HEK293 (cell line): ENCODE measurements at regions not wholly inside any gene's neighbourhood (a gene's known extent, or its start where the extent isn't known, plus 50 kb on each side); places are given as distances from the start of the nearest gene placed in this dataset.

Experiments used
- CTCF ChIA-PET: fragments of 350-600 bp; formaldehyde crosslinking; extraction: SDS; loops from one replicate; lab custom pipeline; 2021; ENCODE audit warnings: antibody characterized with exemption; lab: Yijun Ruan, JAX
- POLR2A ChIA-PET: fragments of 300-600 bp; formaldehyde crosslinking; extraction: SDS; loops from one replicate; lab custom pipeline; 2020; ENCODE audit warnings: antibody characterized with exemption, inconsistent platforms; lab: Yijun Ruan, JAX
- H3K27ac ChIP-seq: fragments of 200-500 bp; sonication (Bioruptor generic); 2 replicates; pipeline ENCODE4 v1.5.1; 2014; ENCODE audit warnings: low read depth, low read length, control low read depth, inconsistent platforms; ENCODE audit errors: extremely low read depth
- H3K36me3 ChIP-seq, 2 experiments: fragments of 200-500 bp in 1 of 2; sonication (Bioruptor generic) in 1 of 2; 1 replicate in 1 of 2; 2 replicates in 1 of 2; pipeline ENCODE4 v1.5.1; 2014 to 2017; ENCODE audit warnings: inconsistent platforms in 2 of 2, low read length in 2 of 2; ENCODE audit not compliant: control insufficient read depth in 2 of 2, insufficient read depth in 1 of 2
- H3K4me1 ChIP-seq: fragments of 200-500 bp; sonication (Bioruptor generic); 2 replicates; pipeline ENCODE4 v1.5.1; 2014; ENCODE audit warnings: mild to moderate bottlenecking, low read length, inconsistent platforms; ENCODE audit not compliant: control insufficient read depth, insufficient read depth
- H3K4me3 ChIP-seq: 2 replicates; pipeline ENCODE4 v1.5.1; 2011; ENCODE audit warnings: low read depth, mild to moderate bottlenecking, control low read depth, low read length, moderate library complexity
- H3K9me3 ChIP-seq: fragments of 200-500 bp; sonication (Bioruptor generic); 2 replicates; pipeline ENCODE4 v1.5.1; 2014; ENCODE audit warnings: low read depth, low read length, inconsistent platforms; ENCODE audit not compliant: control insufficient read depth, insufficient read depth
- SP7 ChIP-seq: fragments of 450-650 bp; formaldehyde crosslinking; IDR thresholded peaks from 2 replicates; pipeline ENCODE4 v1.5.1; 2016; ENCODE audit warnings: missing biosample characterization, missing genetic modification characterization
- ZBTB17 ChIP-seq: fragments of 450-650 bp; formaldehyde crosslinking; IDR thresholded peaks from 2 replicates; pipeline ENCODE4 v1.5.1; 2016; ENCODE audit warnings: missing biosample characterization, missing genetic modification characterization
- ZNF114 ChIP-seq: fragments of 450-650 bp; formaldehyde crosslinking; IDR thresholded peaks from 2 replicates; pipeline ENCODE4 v1.5.0; 2017; ENCODE audit warnings: missing biosample characterization, missing genetic modification characterization
- ZNF138 ChIP-seq: fragments of 450-650 bp; formaldehyde crosslinking; IDR thresholded peaks from 2 replicates; pipeline ENCODE4 v1.5.1; 2016; ENCODE audit warnings: missing biosample characterization, missing genetic modification characterization, borderline replicate concordance
- ZNF248 ChIP-seq: fragments of 450-650 bp; formaldehyde crosslinking; IDR thresholded peaks from 2 replicates; pipeline ENCODE4 v1.5.1; 2017; ENCODE audit warnings: missing biosample characterization, missing genetic modification characterization
- ZNF416 ChIP-seq: fragments of 450-650 bp; formaldehyde crosslinking; IDR thresholded peaks from 2 replicates; pipeline ENCODE4 v1.5.1; 2016; ENCODE audit warnings: missing biosample characterization, missing genetic modification characterization
- ZNF423 ChIP-seq: fragments of 450-650 bp; formaldehyde crosslinking; IDR thresholded peaks from 2 replicates; pipeline ENCODE4 v1.5.1; 2016; ENCODE audit warnings: missing biosample characterization, missing genetic modification characterization
- ZNF473 ChIP-seq: fragments of 450-650 bp; formaldehyde crosslinking; IDR thresholded peaks from 2 replicates; pipeline ENCODE4 v1.5.1; 2017; ENCODE audit warnings: missing biosample characterization, missing genetic modification characterization
- ZNF514 ChIP-seq: fragments of 450-650 bp; formaldehyde crosslinking; IDR thresholded peaks from 2 replicates; pipeline ENCODE4 v1.5.1; 2016; ENCODE audit warnings: missing biosample characterization, missing genetic modification characterization
- ZNF558 ChIP-seq: fragments of 450-650 bp; formaldehyde crosslinking; IDR thresholded peaks from 2 replicates; pipeline ENCODE4 v1.5.1; 2016; ENCODE audit warnings: missing biosample characterization, missing genetic modification characterization
- ZNF624 ChIP-seq: fragments of 450-650 bp; formaldehyde crosslinking; IDR thresholded peaks from 2 replicates; pipeline ENCODE4 v1.5.1; 2017; ENCODE audit warnings: missing biosample characterization, missing genetic modification characterization
- ZNF768 ChIP-seq: fragments of 450-650 bp; formaldehyde crosslinking; IDR thresholded peaks from 2 replicates; pipeline ENCODE4 v1.5.1; 2018; ENCODE audit warnings: missing biosample characterization, mild to moderate bottlenecking, missing genetic modification characterization
- ZNF785 ChIP-seq: fragments of 450-650 bp; formaldehyde crosslinking; IDR thresholded peaks from 2 replicates; pipeline ENCODE4 v1.5.1; 2016; ENCODE audit warnings: missing biosample characterization, missing genetic modification characterization
- ZSCAN30 ChIP-seq: fragments of 450-650 bp; IDR thresholded peaks from 2 replicates; pipeline ENCODE4 v1.5.1; 2018; ENCODE audit warnings: missing biosample characterization, mild to moderate bottlenecking, missing genetic modification characterization, moderate library complexity
- TF ChIP-seq, protein P1 (sequence below): fragments of 450-650 bp; formaldehyde crosslinking; conservative IDR thresholded peaks from 2 replicates; pipeline ENCODE4 v1.5.1; 2016; ENCODE audit warnings: low read depth, missing biosample characterization, missing genetic modification characterization
- TF ChIP-seq, protein P2 (sequence below): fragments of 450-650 bp; formaldehyde crosslinking; IDR thresholded peaks from 2 replicates; pipeline ENCODE4 v1.5.1; 2016; ENCODE audit warnings: missing biosample characterization, missing genetic modification characterization
- TF ChIP-seq, protein P3 (sequence below): fragments of 450-650 bp; formaldehyde crosslinking; IDR thresholded peaks from 2 replicates; pipeline ENCODE4 v1.5.1; 2017; ENCODE audit warnings: missing biosample characterization, missing genetic modification characterization
- TF ChIP-seq, protein P4 (sequence below): fragments of 450-650 bp; formaldehyde crosslinking; IDR thresholded peaks from 2 replicates; pipeline ENCODE4 v1.5.1; 2017; ENCODE audit warnings: missing biosample characterization, missing genetic modification characterization
- TF ChIP-seq, protein P5 (sequence below): fragments of 450-650 bp; formaldehyde crosslinking; IDR thresholded peaks from 2 replicates; pipeline ENCODE4; 2016; ENCODE audit warnings: missing biosample characterization, missing genetic modification characterization

DNA sequence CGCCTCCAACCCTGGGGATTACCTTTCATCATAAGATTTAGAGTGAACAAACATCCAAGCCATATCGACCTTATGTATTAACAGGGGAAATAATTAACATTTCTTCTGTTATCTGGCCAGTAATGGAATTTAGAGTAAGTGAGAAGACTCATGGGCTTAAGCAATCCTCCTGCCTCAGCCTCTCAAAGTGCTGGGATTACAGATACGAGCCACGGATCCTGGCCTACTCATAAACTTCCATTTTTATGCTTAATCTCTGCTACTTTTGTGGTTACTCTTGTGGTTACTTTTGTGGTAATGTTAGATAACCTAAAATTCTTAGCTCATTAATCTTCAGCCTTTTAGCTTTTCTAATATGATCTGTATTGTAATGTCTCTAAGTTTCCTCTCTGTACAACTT, 159.3 kb upstream of the SLC8A1 start (continued):
- TF ChIP-seq, protein P1, sequence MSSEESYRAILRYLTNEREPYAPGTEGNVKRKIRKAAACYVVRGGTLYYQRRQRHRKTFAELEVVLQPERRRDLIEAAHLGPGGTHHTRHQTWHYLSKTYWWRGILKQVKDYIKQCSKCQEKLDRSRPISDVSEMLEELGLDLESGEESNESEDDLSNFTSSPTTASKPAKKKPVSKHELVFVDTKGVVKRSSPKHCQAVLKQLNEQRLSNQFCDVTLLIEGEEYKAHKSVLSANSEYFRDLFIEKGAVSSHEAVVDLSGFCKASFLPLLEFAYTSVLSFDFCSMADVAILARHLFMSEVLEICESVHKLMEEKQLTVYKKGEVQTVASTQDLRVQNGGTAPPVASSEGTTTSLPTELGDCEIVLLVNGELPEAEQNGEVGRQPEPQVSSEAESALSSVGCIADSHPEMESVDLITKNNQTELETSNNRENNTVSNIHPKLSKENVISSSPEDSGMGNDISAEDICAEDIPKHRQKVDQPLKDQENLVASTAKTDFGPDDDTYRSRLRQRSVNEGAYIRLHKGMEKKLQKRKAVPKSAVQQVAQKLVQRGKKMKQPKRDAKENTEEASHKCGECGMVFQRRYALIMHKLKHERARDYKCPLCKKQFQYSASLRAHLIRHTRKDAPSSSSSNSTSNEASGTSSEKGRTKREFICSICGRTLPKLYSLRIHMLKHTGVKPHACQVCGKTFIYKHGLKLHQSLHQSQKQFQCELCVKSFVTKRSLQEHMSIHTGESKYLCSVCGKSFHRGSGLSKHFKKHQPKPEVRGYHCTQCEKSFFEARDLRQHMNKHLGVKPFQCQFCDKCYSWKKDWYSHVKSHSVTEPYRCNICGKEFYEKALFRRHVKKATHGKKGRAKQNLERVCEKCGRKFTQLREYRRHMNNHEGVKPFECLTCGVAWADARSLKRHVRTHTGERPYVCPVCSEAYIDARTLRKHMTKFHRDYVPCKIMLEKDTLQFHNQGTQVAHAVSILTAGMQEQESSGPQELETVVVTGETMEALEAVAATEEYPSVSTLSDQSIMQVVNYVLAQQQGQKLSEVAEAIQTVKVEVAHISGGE (tag by site-specific recombination) = no peak
- TF ChIP-seq ZBTB17 (tag by site-specific recombination) (no peak), ZNF114 (tag by site-specific recombination) (no peak), ZNF785 (tag by site-specific recombination) (no peak), ZNF558 (tag by site-specific recombination) (no peak), ZNF138 (tag by site-specific recombination) (no peak)
- TF ChIP-seq, protein P2, sequence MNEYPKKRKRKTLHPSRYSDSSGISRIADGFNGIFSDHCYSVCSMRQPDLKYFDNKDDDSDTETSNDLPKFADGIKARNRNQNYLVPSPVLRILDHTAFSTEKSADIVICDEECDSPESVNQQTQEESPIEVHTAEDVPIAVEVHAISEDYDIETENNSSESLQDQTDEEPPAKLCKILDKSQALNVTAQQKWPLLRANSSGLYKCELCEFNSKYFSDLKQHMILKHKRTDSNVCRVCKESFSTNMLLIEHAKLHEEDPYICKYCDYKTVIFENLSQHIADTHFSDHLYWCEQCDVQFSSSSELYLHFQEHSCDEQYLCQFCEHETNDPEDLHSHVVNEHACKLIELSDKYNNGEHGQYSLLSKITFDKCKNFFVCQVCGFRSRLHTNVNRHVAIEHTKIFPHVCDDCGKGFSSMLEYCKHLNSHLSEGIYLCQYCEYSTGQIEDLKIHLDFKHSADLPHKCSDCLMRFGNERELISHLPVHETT (tag by site-specific recombination) = no peak
- TF ChIP-seq, protein P3, sequence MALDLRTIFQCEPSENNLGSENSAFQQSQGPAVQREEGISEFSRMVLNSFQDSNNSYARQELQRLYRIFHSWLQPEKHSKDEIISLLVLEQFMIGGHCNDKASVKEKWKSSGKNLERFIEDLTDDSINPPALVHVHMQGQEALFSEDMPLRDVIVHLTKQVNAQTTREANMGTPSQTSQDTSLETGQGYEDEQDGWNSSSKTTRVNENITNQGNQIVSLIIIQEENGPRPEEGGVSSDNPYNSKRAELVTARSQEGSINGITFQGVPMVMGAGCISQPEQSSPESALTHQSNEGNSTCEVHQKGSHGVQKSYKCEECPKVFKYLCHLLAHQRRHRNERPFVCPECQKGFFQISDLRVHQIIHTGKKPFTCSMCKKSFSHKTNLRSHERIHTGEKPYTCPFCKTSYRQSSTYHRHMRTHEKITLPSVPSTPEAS (tag by site-specific recombination) = no peak
- TF ChIP-seq, protein P4, sequence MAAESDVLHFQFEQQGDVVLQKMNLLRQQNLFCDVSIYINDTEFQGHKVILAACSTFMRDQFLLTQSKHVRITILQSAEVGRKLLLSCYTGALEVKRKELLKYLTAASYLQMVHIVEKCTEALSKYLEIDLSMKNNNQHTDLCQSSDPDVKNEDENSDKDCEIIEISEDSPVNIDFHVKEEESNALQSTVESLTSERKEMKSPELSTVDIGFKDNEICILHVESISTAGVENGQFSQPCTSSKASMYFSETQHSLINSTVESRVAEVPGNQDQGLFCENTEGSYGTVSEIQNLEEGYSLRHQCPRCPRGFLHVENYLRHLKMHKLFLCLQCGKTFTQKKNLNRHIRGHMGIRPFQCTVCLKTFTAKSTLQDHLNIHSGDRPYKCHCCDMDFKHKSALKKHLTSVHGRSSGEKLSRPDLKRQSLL = no peak

DNA sequence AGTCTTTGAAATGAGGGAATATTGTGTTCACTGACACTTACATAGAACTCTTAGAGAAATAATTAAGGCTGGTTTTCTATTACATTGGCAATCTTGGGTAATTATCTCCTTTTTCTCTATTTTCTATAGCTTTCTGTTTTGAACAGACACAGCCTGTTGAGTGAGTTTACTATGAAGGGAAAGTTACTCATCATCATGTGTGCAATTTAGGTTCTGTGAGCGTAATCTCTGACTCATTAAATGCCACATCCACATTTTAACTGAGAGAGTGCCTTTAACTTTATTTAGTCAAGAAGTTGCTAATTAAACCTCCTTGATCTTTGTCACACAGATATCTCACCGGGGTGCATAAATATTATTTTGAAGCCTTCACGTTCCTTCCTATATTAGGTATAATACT, 174.0 kb upstream of the SLC8A1 start:
- H3K36me3 ChIP-seq = no peaks in the 10 kb centered on the region
- ChIA-PET CTCF (interaction anchor here (0.7 kb wide), 1 partner anchor 1114 kb away, joined by 3 read pairs; no protein-coding TSS in a partner anchor), POLR2A (no interaction called here)
- TF ChIP-seq ZNF514 = no peak
- no peak for TF ChIP-seq ZNF768
- no peak for TF ChIP-seq ZNF558 (tag by site-specific recombination)
- TF ChIP-seq ZNF416 (tag by site-specific recombination) = no peak
- TF ChIP-seq SP7 = no peak
- TF ChIP-seq, protein P5, sequence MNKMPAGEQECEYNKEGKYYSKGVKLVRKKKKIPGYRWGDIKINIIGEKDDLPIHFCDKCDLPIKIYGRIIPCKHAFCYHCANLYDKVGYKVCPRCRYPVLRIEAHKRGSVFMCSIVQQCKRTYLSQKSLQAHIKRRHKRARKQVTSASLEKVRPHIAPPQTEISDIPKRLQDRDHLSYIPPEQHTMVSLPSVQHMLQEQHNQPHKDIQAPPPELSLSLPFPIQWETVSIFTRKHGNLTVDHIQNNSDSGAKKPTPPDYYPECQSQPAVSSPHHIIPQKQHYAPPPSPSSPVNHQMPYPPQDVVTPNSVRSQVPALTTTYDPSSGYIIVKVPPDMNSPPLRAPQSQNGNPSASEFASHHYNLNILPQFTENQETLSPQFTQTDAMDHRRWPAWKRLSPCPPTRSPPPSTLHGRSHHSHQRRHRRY (tag by site-specific recombination) = no peak
- H3K4me3 ChIP-seq = no peak overlapping the region
- no peaks in the 10 kb centered on the region for H3K9me3 ChIP-seq
- H3K4me1 ChIP-seq = no peaks in the 10 kb centered on the region
- H3K27ac ChIP-seq = no peak overlapping the region

DNA sequence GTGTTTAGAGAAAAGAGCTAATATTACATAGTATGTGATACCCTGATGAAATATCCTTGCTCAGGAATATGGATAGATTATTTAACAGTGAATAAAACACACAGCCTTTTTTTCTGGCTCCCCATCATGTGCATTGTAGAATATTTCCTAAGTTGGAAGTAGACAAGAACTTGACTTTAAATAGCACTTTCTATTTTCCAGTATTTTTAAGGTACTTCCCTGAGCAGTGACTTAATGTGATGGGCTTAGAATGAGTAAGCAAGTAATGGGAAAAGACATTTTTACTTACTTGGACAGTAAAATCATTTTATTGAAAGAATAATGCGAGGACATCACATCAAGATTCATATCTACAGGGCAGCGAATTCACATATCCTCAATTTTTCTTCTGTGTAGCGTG, 176.7 kb upstream of the SLC8A1 start:
- ChIA-PET CTCF (no interaction called here), POLR2A (no interaction called here)
- no peaks in the 10 kb centered on the region for H3K9me3 ChIP-seq
- no peak for TF ChIP-seq ZSCAN30
- TF ChIP-seq ZNF248 (tag by site-specific recombination) = no peak
- TF ChIP-seq ZNF473 = no peak
- TF ChIP-seq ZNF423 = no peak
- TF ChIP-seq ZNF624 (tag by site-specific recombination) = no peak
- TF ChIP-seq, protein P3 (tag by site-specific recombination) = no peak
- no peak overlapping the region for H3K27ac ChIP-seq
- H3K36me3 ChIP-seq = no peaks in the 10 kb centered on the region
- H3K4me1 ChIP-seq = no peaks in the 10 kb centered on the region
- no peak overlapping the region for H3K4me3 ChIP-seq
